GM13977 (cell line): ENCODE measurements at regions not wholly inside any gene's neighbourhood (a gene's known extent, or its start where the extent isn't known, plus 50 kb on each side); places are given as distances from the start of the nearest gene placed in this dataset.

ENCODE experiments used
- DNase-seq: peaks from one replicate; pipeline ENCODE4 v3.0.0; 2012; ENCODE audit warnings: low spot score
- in situ Hi-C: fragments of 300-500 bp; cut with MboI; formaldehyde crosslinking; loops from one replicate; pipeline ENCODE4 v1.12.0; 2022; ENCODE audit warnings: low sequenced_read_pairs, low pct_unique_long_range_greater_than_20kb, mixed read lengths, inconsistent platforms; ENCODE audit not compliant: unreplicated experiment
- TF ChIP-seq, protein P1 (sequence below): IDR thresholded peaks from 2 replicates; pipeline ENCODE4 v1.5.1; 2012; ENCODE audit warnings: mild to moderate bottlenecking, control low read depth; ENCODE audit not compliant: insufficient read depth; ENCODE audit errors: extremely low read depth, missing control alignments

DNA sequence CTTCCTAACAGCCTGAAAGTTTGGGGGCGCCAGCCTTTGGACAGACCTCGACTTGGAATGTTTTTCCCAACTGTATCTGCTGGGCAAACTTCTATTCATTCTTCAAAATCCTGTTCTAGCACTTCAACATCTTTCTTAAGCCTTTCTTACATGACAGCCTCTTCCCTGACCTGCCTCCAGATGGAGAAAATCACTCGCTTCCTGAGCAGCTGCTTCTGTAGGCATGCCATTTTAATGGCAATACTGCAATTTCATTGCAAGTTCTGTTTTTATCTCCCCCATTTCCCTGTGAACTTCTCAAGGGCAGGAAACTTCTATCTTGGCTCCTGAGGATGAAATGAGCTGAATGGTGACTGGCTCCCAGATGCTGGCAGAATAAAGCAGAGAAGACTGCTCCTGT, 128.8 kb upstream of the ASIC2 start:
- DNase-seq = no peak
- TF ChIP-seq, protein P1, sequence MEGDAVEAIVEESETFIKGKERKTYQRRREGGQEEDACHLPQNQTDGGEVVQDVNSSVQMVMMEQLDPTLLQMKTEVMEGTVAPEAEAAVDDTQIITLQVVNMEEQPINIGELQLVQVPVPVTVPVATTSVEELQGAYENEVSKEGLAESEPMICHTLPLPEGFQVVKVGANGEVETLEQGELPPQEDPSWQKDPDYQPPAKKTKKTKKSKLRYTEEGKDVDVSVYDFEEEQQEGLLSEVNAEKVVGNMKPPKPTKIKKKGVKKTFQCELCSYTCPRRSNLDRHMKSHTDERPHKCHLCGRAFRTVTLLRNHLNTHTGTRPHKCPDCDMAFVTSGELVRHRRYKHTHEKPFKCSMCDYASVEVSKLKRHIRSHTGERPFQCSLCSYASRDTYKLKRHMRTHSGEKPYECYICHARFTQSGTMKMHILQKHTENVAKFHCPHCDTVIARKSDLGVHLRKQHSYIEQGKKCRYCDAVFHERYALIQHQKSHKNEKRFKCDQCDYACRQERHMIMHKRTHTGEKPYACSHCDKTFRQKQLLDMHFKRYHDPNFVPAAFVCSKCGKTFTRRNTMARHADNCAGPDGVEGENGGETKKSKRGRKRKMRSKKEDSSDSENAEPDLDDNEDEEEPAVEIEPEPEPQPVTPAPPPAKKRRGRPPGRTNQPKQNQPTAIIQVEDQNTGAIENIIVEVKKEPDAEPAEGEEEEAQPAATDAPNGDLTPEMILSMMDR = no peak
- in situ Hi-C loops = no loop called here

DNA sequence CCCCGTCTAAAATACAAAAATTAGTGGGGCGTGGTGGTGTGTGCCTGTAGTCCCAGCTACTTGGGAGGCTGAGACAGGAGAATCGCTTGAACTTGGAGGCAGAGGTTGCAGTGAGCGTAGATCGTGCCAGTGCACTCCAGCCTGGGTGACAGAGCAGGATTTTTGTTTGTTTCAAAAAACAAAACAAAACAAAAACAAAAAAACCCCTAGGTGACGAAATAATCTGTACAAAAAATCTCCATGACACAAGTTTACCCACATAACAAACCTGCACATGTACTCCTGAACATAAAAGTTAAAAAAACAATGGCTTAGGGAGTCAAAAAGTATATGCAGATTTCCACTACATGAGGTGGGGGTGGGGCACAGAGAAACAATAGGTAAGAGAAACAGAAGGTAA, 140.5 kb upstream of the ASIC2 start:
- in situ Hi-C loops = no loop called here
- TF ChIP-seq, protein P1 = no peak

DNA sequence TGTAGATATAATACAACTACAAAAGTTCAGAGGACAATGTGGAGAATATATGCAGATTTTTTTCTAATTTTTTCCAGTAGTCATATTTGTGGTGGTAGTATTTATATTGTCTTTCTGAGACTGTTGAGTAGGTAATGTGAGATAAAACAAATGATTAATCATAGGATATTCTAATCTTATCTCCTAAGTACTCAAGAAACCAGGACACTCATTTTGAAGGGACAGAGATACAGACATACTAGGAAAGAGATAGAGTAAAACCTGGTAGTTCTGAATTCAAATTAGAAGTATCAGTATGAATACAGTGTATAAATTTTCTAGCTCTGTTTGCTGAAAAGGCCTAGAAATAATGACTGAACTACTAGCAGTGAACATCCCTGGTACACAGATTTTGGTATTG, 141.7 kb upstream of the ASIC2 start:
- no peak for DNase-seq
- in situ Hi-C loops = no loop called here
- TF ChIP-seq, protein P1 = no peak

More for the DNA sequence above, 140.5 kb upstream of the ASIC2 start:
- no peak for DNase-seq

DNA sequence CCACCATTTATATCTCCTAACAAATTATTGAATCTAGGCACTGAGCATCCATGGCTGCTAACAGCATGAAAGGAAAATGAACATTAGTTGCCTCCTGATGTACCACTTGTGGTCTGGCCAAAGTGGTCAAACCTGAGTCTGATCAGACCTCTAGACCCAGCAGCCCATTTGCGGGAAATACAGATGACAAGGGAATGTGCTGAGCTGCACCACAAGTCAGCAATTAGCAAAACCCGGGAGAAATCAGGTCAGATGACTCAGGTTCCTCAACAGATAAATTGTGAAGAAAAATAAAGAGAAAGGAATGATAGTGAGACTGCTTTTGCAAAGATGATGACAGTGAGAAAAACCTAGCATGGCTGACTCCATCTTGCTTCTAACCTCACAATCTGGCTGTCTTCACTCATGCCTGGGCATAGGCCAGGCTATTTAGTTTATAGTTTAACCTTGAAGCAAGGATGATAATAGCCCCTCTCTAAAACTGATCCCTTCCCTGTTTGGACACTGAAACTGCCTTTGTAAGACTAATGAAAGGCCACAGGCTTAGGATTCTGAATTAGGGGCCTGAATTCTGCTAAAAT, 142.7 kb upstream of the ASIC2 start:
- in situ Hi-C loops = no loop called here
- TF ChIP-seq, protein P1 = no peak
- no peak for DNase-seq

DNA sequence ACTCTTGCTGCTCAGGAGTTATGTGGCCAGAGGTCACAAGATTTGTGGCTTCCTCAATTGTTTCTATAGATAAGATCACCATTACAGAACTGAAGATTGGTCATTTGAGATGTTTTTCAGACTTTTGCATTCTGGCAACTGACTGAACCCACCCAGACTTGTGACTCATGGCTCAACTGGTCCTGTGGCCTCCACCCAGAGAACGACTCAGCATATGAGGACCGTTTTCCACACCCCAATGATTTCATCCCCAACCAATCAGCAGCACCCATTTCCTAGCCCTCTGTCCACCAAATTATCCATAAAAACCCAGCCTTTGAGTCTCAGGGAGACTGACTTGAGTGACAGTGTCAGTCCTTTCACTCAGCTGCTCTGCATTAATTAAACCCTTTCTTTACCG, 143.2 kb upstream of the ASIC2 start:
- in situ Hi-C loops = no loop called here
- TF ChIP-seq, protein P1 = no peak
- DNase-seq = no peak

DNA sequence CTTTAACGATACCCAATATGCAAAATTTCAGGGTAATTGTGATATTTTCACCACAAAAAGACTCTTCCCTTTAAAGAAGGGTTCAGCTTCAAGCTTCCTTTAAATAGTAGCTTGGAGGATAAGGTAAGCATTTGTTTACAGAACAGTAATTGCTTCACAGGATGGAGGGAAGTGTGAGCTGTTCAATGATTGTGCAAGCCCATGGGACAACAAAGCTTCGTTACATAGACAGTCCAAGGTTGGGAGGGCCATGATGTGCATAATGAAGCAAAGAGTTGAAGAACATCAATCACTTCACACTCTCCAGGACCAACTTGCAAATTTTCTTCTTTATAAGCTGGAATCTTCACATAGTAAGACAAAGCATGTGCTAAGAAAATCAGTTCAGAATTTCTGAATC, 145.0 kb upstream of the ASIC2 start:
- TF ChIP-seq, protein P1 = no peak

DNA sequence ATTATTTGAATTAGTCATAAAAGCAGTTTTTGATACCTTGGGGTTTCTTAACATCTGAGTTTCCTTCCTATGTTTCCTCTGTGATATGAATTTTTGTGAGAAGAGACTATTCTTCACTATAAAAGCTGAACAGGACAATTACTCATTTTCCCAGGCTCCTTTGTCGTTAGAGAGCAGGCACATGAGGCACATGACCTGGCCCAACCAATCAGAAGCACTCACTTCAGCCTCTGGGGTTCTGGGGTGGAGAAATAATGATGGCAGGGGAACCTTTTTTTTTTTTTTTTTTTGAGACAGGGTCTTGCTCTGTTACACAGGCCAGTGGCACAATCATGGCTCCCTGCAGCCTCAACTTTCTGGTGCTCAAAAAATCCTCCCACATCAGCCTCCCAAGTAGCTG, 145.5 kb upstream of the ASIC2 start:
- DNase-seq = no peak
- TF ChIP-seq, protein P1 = no peak
- in situ Hi-C loops = no loop called here

More for the DNA sequence above, 145.0 kb upstream of the ASIC2 start:
- in situ Hi-C loops = no loop called here
- no peak for DNase-seq
